A549 (cell line): ENCODE measurements at regions not wholly inside any gene's neighbourhood (a gene's known extent, or its start where the extent isn't known, plus 50 kb on each side); places are given as distances from the start of the nearest gene placed in this dataset.

Source experiments
- ATAC-seq, 2 experiments: fragments of 200-7000 bp in 1 of 2; fragments of >200 bp in 1 of 2; cut with Nextera tagmentation in 1 of 2; cut with Tn5 transposase in 1 of 2; 3 replicates each; pipeline versions ENCODE4 v1.8.0 to v1.9.1; 2018 to 2020; ENCODE audit warnings: mild to moderate bottlenecking in 1 of 2, moderate library complexity in 1 of 2
- CTCF ChIA-PET: fragments of 300-600 bp; sonication (Branson Sonifier 250); formaldehyde crosslinking; extraction: SDS; loops from one replicate; lab custom pipeline; 2021; ENCODE audit warnings: antibody characterized with exemption, inconsistent platforms; lab: Yijun Ruan, JAX
- POLR2A ChIA-PET: fragments of 350-600 bp; formaldehyde crosslinking; extraction: SDS; loops from one replicate; lab custom pipeline; 2021; ENCODE audit warnings: antibody characterized with exemption, inconsistent platforms; lab: Yijun Ruan, JAX
- DNase-seq, 2 experiments: peaks; one replicate each; pipeline versions ENCODE4 v3.0.0 to v3.0.0-alpha.2; 2011 to 2016; ENCODE audit warnings: low read depth in 1 of 2, low spot score in 1 of 2
- FAIRE-seq: peaks from 2 replicates; lab custom pipeline; 2011; peaks lifted over from hg19 to GRCh38; lab: Jason Lieb, UNC
- H3K27ac ChIP-seq, 2 experiments: fragments of >200 bp; sonication (Bioruptor Twin); formaldehyde crosslinking; 3 replicates each; pipeline ENCODE4 v1.5.1; 2016 to 2017
- H3K4me1 ChIP-seq: fragments of >200 bp; sonication (Bioruptor Twin); formaldehyde crosslinking; 3 replicates; pipeline ENCODE4 v1.6.1; 2016
- H3K4me2 ChIP-seq: fragments of >200 bp; sonication (Bioruptor Twin); formaldehyde crosslinking; 3 replicates; pipeline ENCODE4 v1.6.1; 2016
- H3K4me3 ChIP-seq: fragments of >200 bp; sonication (Bioruptor Twin); formaldehyde crosslinking; 3 replicates; pipeline ENCODE4 v1.5.1; 2016
- H3K9me3 ChIP-seq: fragments of >200 bp; sonication (Bioruptor Twin); formaldehyde crosslinking; 3 replicates; pipeline ENCODE4 v1.6.1; 2016
- BCL3 ChIP-seq: fragments of >200 bp; sonication (Bioruptor Twin); formaldehyde crosslinking; IDR thresholded peaks from 3 replicates; pipeline ENCODE4 v1.6.1; 2016
- CEBPB ChIP-seq, 2 experiments: fragments of >200 bp in 1 of 2; sonication (Bioruptor Twin) in 1 of 2; formaldehyde crosslinking in 1 of 2; IDR thresholded peaks; 2 replicates each; pipeline ENCODE4 v1.6.1; 2012 to 2016
- E2F6 ChIP-seq: IDR thresholded peaks from 2 replicates; pipeline ENCODE4 v1.6.1; 2012; ENCODE audit warnings: low read depth, borderline replicate concordance
- EHF ChIP-seq: fragments of 250-450 bp; sonication (Bioruptor Pico); IDR thresholded peaks from 2 replicates; pipeline ENCODE4 v1.5.0; 2020; ENCODE audit warnings: mild to moderate bottlenecking
- EHMT2 ChIP-seq: fragments of 200-600 bp; sonication (generic); IDR thresholded peaks from 2 replicates; pipeline ENCODE4 v1.6.1; 2016; ENCODE audit warnings: antibody characterized with exemption, low read depth, mild to moderate bottlenecking, moderate library complexity
- ELK1 ChIP-seq: fragments of 150-350 bp; IDR thresholded peaks from 2 replicates; pipeline ENCODE4 v1.6.1; 2014; ENCODE audit warnings: low read depth, mild to moderate bottlenecking, low read length
- GATA3 ChIP-seq: IDR thresholded peaks from 2 replicates; pipeline ENCODE4 v1.6.1; 2012; ENCODE audit warnings: borderline replicate concordance
- HES2 ChIP-seq: fragments of >200 bp; sonication (Bioruptor Twin); formaldehyde crosslinking; IDR thresholded peaks from 2 replicates; pipeline ENCODE4 v1.6.1; 2016
- HEYL ChIP-seq: fragments of 250-450 bp; sonication (Bioruptor Pico); IDR thresholded peaks from 2 replicates; pipeline ENCODE4 v1.8.0; 2021; ENCODE audit warnings: mild to moderate bottlenecking, moderate library complexity
- HMGXB4 ChIP-seq: fragments of 250-450 bp; sonication (Bioruptor Pico); IDR thresholded peaks from 2 replicates; pipeline ENCODE4 v1.5.0; 2021; ENCODE audit warnings: mild to moderate bottlenecking, moderate library complexity, borderline replicate concordance
- JUN ChIP-seq, 2 experiments: fragments of >200 bp; sonication (Bioruptor Twin); formaldehyde crosslinking; IDR thresholded peaks; 2 replicates in 1 of 2; 3 replicates in 1 of 2; pipeline ENCODE4 v1.6.1; 2016 to 2017
- JUNB ChIP-seq: fragments of >200 bp; sonication (Bioruptor Twin); formaldehyde crosslinking; IDR thresholded peaks from 2 replicates; pipeline ENCODE4 v1.6.1; 2016
- KDM1A ChIP-seq: fragments of 200-600 bp; sonication (generic); IDR thresholded peaks from 2 replicates; pipeline ENCODE4 v1.6.1; 2016; ENCODE audit warnings: low read depth, mild to moderate bottlenecking
- MAX ChIP-seq: IDR thresholded peaks from 2 replicates; pipeline ENCODE4 v1.6.1; 2012
- MAZ ChIP-seq: fragments of 150-350 bp; IDR thresholded peaks from 2 replicates; pipeline ENCODE4 v1.6.1; 2014; ENCODE audit warnings: antibody characterized with exemption, low read depth, low read length, borderline replicate concordance
- MYC ChIP-seq: IDR thresholded peaks from 2 replicates; pipeline ENCODE4 v1.6.1; 2012; ENCODE audit warnings: mild to moderate bottlenecking, inconsistent platforms, low read length, improper control_type of control experiment, borderline replicate concordance
- NFE2L2 ChIP-seq: fragments of 150-350 bp; conservative IDR thresholded peaks from 2 replicates; pipeline ENCODE4 v1.6.1; 2014; ENCODE audit warnings: low read length
- NPAS2 ChIP-seq: fragments of 250-450 bp; sonication (Bioruptor Pico); IDR thresholded peaks from 2 replicates; pipeline ENCODE4 v1.8.0; 2022; ENCODE audit warnings: mild to moderate bottlenecking, moderate library complexity, borderline replicate concordance
- PHF8 ChIP-seq: fragments of 200-600 bp; sonication (generic); IDR thresholded peaks from 2 replicates; pipeline ENCODE4 v1.6.1; 2016; ENCODE audit warnings: low read depth, mild to moderate bottlenecking, antibody characterized with exemption, moderate library complexity, borderline replicate concordance
- POLR2AphosphoS2 ChIP-seq: conservative IDR thresholded peaks from 2 replicates; pipeline ENCODE4 v1.6.1; 2012; ENCODE audit warnings: low read length, improper control_type of control experiment, inconsistent platforms
- REST ChIP-seq: fragments of 200-600 bp; sonication (generic); IDR thresholded peaks from 2 replicates; pipeline ENCODE4 v1.6.1; 2016; ENCODE audit warnings: antibody characterized with exemption, mild to moderate bottlenecking, moderate library complexity
- RFX5 ChIP-seq: fragments of 450-650 bp; IDR thresholded peaks from 2 replicates; pipeline ENCODE4 v1.7.1; 2014; ENCODE audit warnings: antibody characterized with exemption, mild to moderate bottlenecking, moderate library complexity
- RNF2 ChIP-seq: fragments of 200-600 bp; sonication (generic); IDR thresholded peaks from 2 replicates; pipeline ENCODE4 v1.6.1; 2016; ENCODE audit warnings: low read depth, mild to moderate bottlenecking, antibody characterized with exemption, moderate library complexity, borderline replicate concordance
- SREBF2 ChIP-seq: fragments of 450-650 bp; IDR thresholded peaks from 2 replicates; pipeline ENCODE4 v1.6.1; 2014; ENCODE audit warnings: mild to moderate bottlenecking, moderate library complexity
- TP53 ChIP-seq: fragments of 250-450 bp; sonication (Bioruptor Pico); IDR thresholded peaks from 2 replicates; pipeline ENCODE4 v1.5.0; 2021; ENCODE audit warnings: mild to moderate bottlenecking, moderate library complexity
- ZFP36 ChIP-seq: fragments of 450-650 bp; IDR thresholded peaks from 2 replicates; pipeline ENCODE4 v1.6.1; 2014; ENCODE audit warnings: borderline replicate concordance; ENCODE audit not compliant: partially characterized antibody
- ZSCAN20 ChIP-seq: fragments of 250-450 bp; sonication (Bioruptor Pico); IDR thresholded peaks from 2 replicates; pipeline ENCODE4 v1.8.0; 2022; ENCODE audit warnings: mild to moderate bottlenecking, moderate library complexity
- WGBS: methylation state at CpG from one replicate; pipeline ENCODE4 v1.1.6; 2017; ENCODE audit errors: missing lambda C conversion rate; 5-methylcytosine and 5-hydroxymethylcytosine counted together

- no peak for FAIRE-seq
- POLR2A ChIA-PET, result no interaction called here
- H3K4me1 ChIP-seq, result no peaks in the 10 kb centered on the region
- H3K4me2 ChIP-seq, result no peak overlapping the region
- TF ChIP-seq HES2, result no peak
- no peak for TF ChIP-seq GATA3
- TF ChIP-seq POLR2AphosphoS2, result no peak
- TF ChIP-seq EHF (CRISPR knock-in tag), result no peak
- TF ChIP-seq RFX5, result no peak
- TF ChIP-seq KDM1A, result no peak
- TF ChIP-seq RNF2, result no peak
- TF ChIP-seq SREBF2, result no peak
- TF ChIP-seq JUNB, result no peak
- TF ChIP-seq ZSCAN20, result no peak
- no peak for TF ChIP-seq PHF8
- no peak for TF ChIP-seq CEBPB (IDR thresholded peaks at IDR 0.05)
- TF ChIP-seq ELK1, result no peak
- no peak for TF ChIP-seq NPAS2 (CRISPR knock-in tag)
- no peak for TF ChIP-seq REST
- no peak for TF ChIP-seq EHMT2
- no peak for TF ChIP-seq MAZ
- TF ChIP-seq, all 56 proteins: peak for 0
- no peak overlapping the region for H3K4me3 ChIP-seq
- H3K27ac ChIP-seq, result no peak overlapping the region
- ATAC-seq, result no peak
- H3K9me3 ChIP-seq, result no peaks in the 10 kb centered on the region
- no peak for DNase-seq
- CTCF ChIA-PET, result no interaction called here
- 4% methylated on average over 4 of the region's 4 CpGs for WGBS
Measured at GRCh38 chr13:78393286-78394142, 209.8 kb downstream of the POU4F1 start.

- 6% methylated on average over 1 of the region's 1 CpG for WGBS
- H3K9me3 ChIP-seq, result no peaks in the 10 kb centered on the region
- no peak for FAIRE-seq
- no peak overlapping the region for H3K4me3 ChIP-seq
- DNase-seq, result no peak
- no peak overlapping the region for H3K27ac ChIP-seq
- ChIA-PET POLR2A (no interaction called here), CTCF (no interaction called here)
- no peak for ATAC-seq
- no peaks in the 10 kb centered on the region for H3K4me1 ChIP-seq
- no peak overlapping the region for H3K4me2 ChIP-seq
- TF ChIP-seq NFE2L2, result no peak
- TF ChIP-seq HMGXB4 (CRISPR knock-in tag), result no peak
- no peak for TF ChIP-seq RNF2
- no peak for TF ChIP-seq E2F6
- TF ChIP-seq JUNB, result no peak
- no peak for TF ChIP-seq BCL3
- no peak for TF ChIP-seq JUN (IDR thresholded peaks at IDR 0.05)
- no peak for TF ChIP-seq ZFP36
- no peak for TF ChIP-seq HEYL (CRISPR knock-in tag)
- TF ChIP-seq MAZ, result no peak
- TF ChIP-seq MAX, result no peak
- no peak for TF ChIP-seq TP53 (CRISPR knock-in tag)
- no peak for TF ChIP-seq MYC
- no peak for TF ChIP-seq PHF8
Measured at GRCh38 chr13:78383899-78384298, 219.5 kb downstream of the POU4F1 start.
